GM12878 (cell line): ENCODE measurements at regions not wholly inside any gene's neighbourhood (a gene's known extent, or its start where the extent isn't known, plus 50 kb on each side); places are given as distances from the start of the nearest gene placed in this dataset.

ENCODE experiments used
- ATAC-seq: fragments of 200-7000 bp; cut with Tn5 transposase; 3 replicates; pipeline ENCODE4 v1.9.1; 2020; ENCODE audit warnings: mild to moderate bottlenecking, moderate library complexity
- BruUV-seq: library from RNA; stranded (reverse); fragments of 400-500 nt; replicated peaks from 2 replicates; lab custom pipeline; 2021; lab: Mats Ljungman, UMichigan
- CTCF ChIA-PET: fragments of 300-600 bp; sonication (Branson Sonifier 250); formaldehyde crosslinking; extraction: SDS; loops from one replicate; lab custom pipeline; 2021; ENCODE audit warnings: inconsistent platforms; lab: Yijun Ruan, JAX
- POLR2A ChIA-PET: fragments of 350-600 bp; formaldehyde crosslinking; extraction: SDS; loops from one replicate; lab custom pipeline; 2021; ENCODE audit warnings: inconsistent platforms; lab: Charles Lee
- RAD21 ChIA-PET: fragments of 300-600 bp; sonication (Branson Sonifier 250); formaldehyde crosslinking; loops from one replicate; lab custom pipeline; 2023; ENCODE audit warnings: antibody characterized with exemption; ENCODE audit not compliant: unreplicated experiment; lab: Charles Lee
- SMC1A ChIA-PET: fragments of 300-600 bp; sonication (Branson Sonifier 250); formaldehyde crosslinking; loops from one replicate; lab custom pipeline; 2023; ENCODE audit not compliant: unreplicated experiment, uncharacterized antibody; lab: Charles Lee
- DNase-seq: peaks from one replicate; pipeline ENCODE4 v3.0.0-alpha.2; 2011; ENCODE audit warnings: low read depth, low spot score
- FAIRE-seq: peaks from 3 replicates; lab custom pipeline; 2011; peaks lifted over from hg19 to GRCh38; lab: Jason Lieb, UNC
- H2AFZ ChIP-seq: 2 replicates; pipeline ENCODE4 v1.6.0; 2011; ENCODE audit warnings: low read depth, low read length, control low read depth; ENCODE audit not compliant: control insufficient read depth
- H3K27ac ChIP-seq: 2 replicates; pipeline ENCODE4 v1.5.1; 2011; ENCODE audit warnings: control low read depth; ENCODE audit not compliant: control insufficient read depth, insufficient read depth
- H3K27me3 ChIP-seq, 2 experiments: replicated peaks in 1 of 2; 2 replicates each; pipeline versions ENCODE4 v1.6.0 to v1.6.1; 2011; ENCODE audit warnings: low read length in 1 of 2; ENCODE audit not compliant: control insufficient read depth in 2 of 2, insufficient read depth in 2 of 2
- H3K36me3 ChIP-seq, 2 experiments: 2 replicates each; pipeline ENCODE4 v1.5.1; 2011; ENCODE audit warnings: low read length in 1 of 2; ENCODE audit not compliant: control insufficient read depth in 2 of 2, insufficient read depth in 2 of 2
- H3K4me1 ChIP-seq: 2 replicates; pipeline ENCODE4 v1.6.1; 2011; ENCODE audit warnings: mild to moderate bottlenecking, low read length, moderate library complexity, mixed read lengths; ENCODE audit not compliant: control insufficient read depth, insufficient read depth
- H3K4me2 ChIP-seq: 2 replicates; pipeline ENCODE4 v1.6.0; 2011; ENCODE audit warnings: control low read depth; ENCODE audit not compliant: control insufficient read depth, insufficient read depth
- H3K4me3 ChIP-seq: fragments of 200-600 bp; sonication (generic); 2 replicates; pipeline ENCODE4 v1.5.1; 2016
- H3K79me2 ChIP-seq: 2 replicates; pipeline ENCODE4 v1.6.0; 2011; ENCODE audit warnings: low read length; ENCODE audit not compliant: control insufficient read depth, insufficient read depth
- H3K9ac ChIP-seq: 2 replicates; pipeline ENCODE4 v1.8.0; 2011; ENCODE audit warnings: low read length, control low read depth, mixed read lengths; ENCODE audit not compliant: control insufficient read depth, insufficient read depth
- H3K9me3 ChIP-seq: replicated peaks from 3 replicates; pipeline ENCODE4 v1.5.1; 2011; ENCODE audit warnings: mild to moderate bottlenecking, low read length; ENCODE audit not compliant: control insufficient read depth, insufficient read depth
- H4K20me1 ChIP-seq: 2 replicates; pipeline ENCODE4 v1.6.0; 2011; ENCODE audit not compliant: control insufficient read depth, insufficient read depth
- BCL11A ChIP-seq: IDR thresholded peaks from 2 replicates; pipeline ENCODE4 v1.6.1; 2011; ENCODE audit warnings: low read depth, low read length
- BRCA1 ChIP-seq: IDR thresholded peaks from 2 replicates; pipeline ENCODE4 v1.6.1; 2011; ENCODE audit warnings: low read depth, low read length, improper control_type of control experiment
- CBFB ChIP-seq: IDR thresholded peaks from 2 replicates; pipeline ENCODE4 v1.6.1; 2016; ENCODE audit warnings: antibody characterized with exemption, low read depth
- EED ChIP-seq: sonication (generic); IDR thresholded peaks from 2 replicates; pipeline ENCODE4 v1.6.1; 2016; ENCODE audit warnings: antibody characterized with exemption, low read depth
- EGR1 ChIP-seq, 2 experiments: IDR thresholded peaks; 1 replicate in 1 of 2; 2 replicates in 1 of 2; pipeline ENCODE4 v1.6.1; 2011 to 2012; ENCODE audit warnings: low read depth in 2 of 2, low read length in 2 of 2, borderline replicate concordance in 1 of 2, mild to moderate bottlenecking in 1 of 2, moderate library complexity in 1 of 2
- FOXM1 ChIP-seq: IDR thresholded peaks from 2 replicates; pipeline ENCODE4 v1.6.1; 2012; ENCODE audit warnings: low read depth, mild to moderate bottlenecking, inconsistent platforms, low read length, moderate library complexity
- GABPA ChIP-seq: IDR thresholded peaks from 2 replicates; pipeline ENCODE4 v1.6.1; 2014; ENCODE audit warnings: antibody characterized with exemption, low read depth, mild to moderate bottlenecking, inconsistent platforms
- PAX5 ChIP-seq: IDR thresholded peaks from 2 replicates; pipeline ENCODE4 v1.6.1; 2011; ENCODE audit warnings: low read depth, low read length, borderline replicate concordance
- RAD51 ChIP-seq: fragments of 450-650 bp; IDR thresholded peaks from 2 replicates; pipeline ENCODE4 v1.6.1; 2016; ENCODE audit warnings: moderate library complexity, mild to moderate bottlenecking, inconsistent platforms
- RELB ChIP-seq: fragments of 450-650 bp; IDR thresholded peaks from 2 replicates; pipeline ENCODE4 v1.6.1; 2017; ENCODE audit warnings: low read depth, mild to moderate bottlenecking, moderate library complexity
- SMARCA5 ChIP-seq: fragments of 450-650 bp; IDR thresholded peaks from 2 replicates; pipeline ENCODE4 v1.6.1; 2017; ENCODE audit warnings: mild to moderate bottlenecking
- SREBF2 ChIP-seq: IDR thresholded peaks from 2 replicates; pipeline ENCODE4 v1.6.1; 2012; ENCODE audit warnings: mild to moderate bottlenecking, low read length
- SUPT20H ChIP-seq: IDR thresholded peaks from 2 replicates; pipeline ENCODE4 v1.6.1; 2011; ENCODE audit warnings: low read depth, mild to moderate bottlenecking, low read length, moderate library complexity, borderline replicate concordance; ENCODE audit not compliant: control insufficient read depth
- TARDBP ChIP-seq: IDR thresholded peaks from 2 replicates; pipeline ENCODE4 v1.6.1; 2016; ENCODE audit warnings: borderline replicate concordance
- WGBS: methylation state at CpG from one replicate; pipeline ENCODE4 v1.1.6; 2016; ENCODE audit warnings: low lambda C conversion rate; ENCODE audit not compliant: insufficient replicate concordance, insufficient coverage; ENCODE audit errors: missing lambda C conversion rate; 5-methylcytosine and 5-hydroxymethylcytosine counted together
- in situ Hi-C: fragments of 300-500 bp; cut with MboI; formaldehyde crosslinking; loops from 9 replicates; pipeline ENCODE4 v1.14.3; 2018; ENCODE audit warnings: mixed read lengths
- intact Hi-C: fragments of 100-400 bp; cut with micrococcal nuclease; formaldehyde crosslinking; loops from one replicate; pipeline ENCODE4 v1.14.2; 2022; ENCODE audit not compliant: unreplicated experiment

- Histone ChIP-seq H3K4me2 (no peak overlapping the region), H3K4me3 (no peak overlapping the region), H3K36me3 (no peaks in the 10 kb centered on the region), H2AFZ (no peak overlapping the region), H3K79me2 (no peaks in the 10 kb centered on the region), H3K27ac (no peak overlapping the region), H3K4me1 (no peaks in the 10 kb centered on the region), H3K27me3 (no peaks in the 10 kb centered on the region), H3K9me3 (no peaks in the 10 kb centered on the region; the same call in 2 of the 3 replicates), H3K9ac (no peak overlapping the region), H4K20me1 (no peaks in the 10 kb centered on the region)
- ChIA-PET CTCF (interaction anchor here (0.8 to 1.3 kb wide), 4 partner anchors 10 to 18 kb away, joined by 3 to 4 read pairs (median 3); no protein-coding TSS in a partner anchor), RAD21 (interaction anchor here (1.2 to 2.4 kb wide), 3 partner anchors 13 to 463 kb away, joined by 3 to 16 read pairs (median 3); no protein-coding TSS in a partner anchor), SMC1A (interaction anchor here (0.7 to 11.1 kb wide), 12 partner anchors 8 to 351 kb away, joined by 3 to 95 read pairs (median 4); no protein-coding TSS in a partner anchor), POLR2A (interaction anchor here (0.5 to 1.4 kb wide), 2 partner anchors 10 to 57 kb away, joined by 3 to 4 read pairs; no protein-coding TSS in a partner anchor)
- intact Hi-C loops (no loop called here), in situ Hi-C loops (no loop called here)
- DNase-seq (no peak), ATAC-seq (peak; percentile 45), FAIRE-seq (no peak)
- BruUV-seq: no TSS peak
- no peak for TF ChIP-seq EED
- TF ChIP-seq BCL11A: no peak
- no peak for TF ChIP-seq GABPA
- no peak for TF ChIP-seq RAD51
- no peak for TF ChIP-seq SREBF2
- TF ChIP-seq FOXM1: no peak
- TF ChIP-seq TARDBP: no peak
- TF ChIP-seq SUPT20H: no peak
- no peak for TF ChIP-seq SMARCA5
- no peak for TF ChIP-seq CBFB
Observed at GRCh38 chr10:33795529-33795928, 461.1 kb upstream of the NRP1 start.

- in situ Hi-C loops (no loop called here), intact Hi-C loops (no loop called here)
- FAIRE-seq (no peak), ATAC-seq (no peak), DNase-seq (no peak)
- H3K36me3 ChIP-seq: no peaks in the 10 kb centered on the region
- WGBS: 49% methylated on average over 3 of the region's 3 CpGs
- H3K27me3 ChIP-seq: no peaks in the 10 kb centered on the region
- H3K9me3 ChIP-seq: no peaks in the 10 kb centered on the region; the same call in 2 of the 3 replicates
- TF ChIP-seq BRCA1: no peak
- TF ChIP-seq PAX5: no peak
- TF ChIP-seq RELB: no peak
- TF ChIP-seq EGR1 (IDR thresholded peaks at IDR 0.05; ENCODE audit: borderline replicate concordance in 1 of 2, low read depth in 2 of 2, low read length in 2 of 2): no peak
- no TSS peak for BruUV-seq
- no peak overlapping the region for H3K4me3 ChIP-seq
- POLR2A ChIA-PET: no interaction called here
- H2AFZ ChIP-seq: no peak overlapping the region
- CTCF ChIA-PET: interaction anchor here (1.0 kb wide), 1 partner anchor 9 kb away, joined by 3 read pairs; no protein-coding TSS in a partner anchor
- no peaks in the 10 kb centered on the region for H4K20me1 ChIP-seq
- no peak overlapping the region for H3K27ac ChIP-seq
- SMC1A ChIA-PET: interaction anchor here (0.9 to 11.1 kb wide), 3 partner anchors 12 to 337 kb away, joined by 3 to 95 read pairs (median 4); no protein-coding TSS in a partner anchor
- H3K9ac ChIP-seq: no peak overlapping the region
- H3K4me2 ChIP-seq: no peak overlapping the region
- RAD21 ChIA-PET: interaction anchor here (0.7 kb wide), 1 partner anchor 224 kb away, joined by 3 read pairs; no protein-coding TSS in a partner anchor
- H3K79me2 ChIP-seq: no peaks in the 10 kb centered on the region
- H3K4me1 ChIP-seq: no peaks in the 10 kb centered on the region
Observed at GRCh38 chr10:33794460-33794859, 460.0 kb upstream of the NRP1 start.
